Loucy (cell line): ENCODE measurements at regions not wholly inside any gene's neighbourhood (a gene's known extent, or its start where the extent isn't known, plus 50 kb on each side); places are given as distances from the start of the nearest gene placed in this dataset.

ENCODE experiments used
- EZH2phosphoT487 ChIP-seq: fragments of 200-600 bp; IDR thresholded peaks from 2 replicates; pipeline ENCODE4 v1.6.1; 2018; ENCODE audit warnings: antibody characterized with exemption, mild to moderate bottlenecking, moderate library complexity, borderline replicate concordance
- TF ChIP-seq, protein P1 (sequence below): fragments of 200-600 bp; sonication (generic); conservative IDR thresholded peaks from 2 replicates; pipeline ENCODE4 v1.5.1; 2014; ENCODE audit warnings: mild to moderate bottlenecking, antibody characterized with exemption, low read length

DNA sequence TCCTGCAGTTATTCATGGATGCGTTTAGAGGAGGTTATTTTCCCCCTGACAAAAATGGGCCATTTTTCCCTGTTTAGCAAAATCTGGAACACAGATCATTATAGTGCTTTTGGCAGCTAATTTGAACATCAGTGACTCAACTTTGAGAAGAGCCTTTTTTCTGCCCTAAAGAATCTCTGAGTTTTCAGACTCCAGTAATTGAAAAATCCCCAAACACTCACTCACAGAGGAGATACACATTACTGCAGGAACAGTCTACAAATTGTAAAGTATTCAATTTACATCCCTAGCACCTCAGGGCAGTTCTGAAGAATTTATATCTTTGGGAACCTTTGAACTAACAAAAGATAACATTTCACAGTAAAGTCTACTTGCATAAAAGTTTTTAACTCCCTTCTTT, 966.6 kb upstream of the SLC35B3 start:
- TF ChIP-seq, protein P1, sequence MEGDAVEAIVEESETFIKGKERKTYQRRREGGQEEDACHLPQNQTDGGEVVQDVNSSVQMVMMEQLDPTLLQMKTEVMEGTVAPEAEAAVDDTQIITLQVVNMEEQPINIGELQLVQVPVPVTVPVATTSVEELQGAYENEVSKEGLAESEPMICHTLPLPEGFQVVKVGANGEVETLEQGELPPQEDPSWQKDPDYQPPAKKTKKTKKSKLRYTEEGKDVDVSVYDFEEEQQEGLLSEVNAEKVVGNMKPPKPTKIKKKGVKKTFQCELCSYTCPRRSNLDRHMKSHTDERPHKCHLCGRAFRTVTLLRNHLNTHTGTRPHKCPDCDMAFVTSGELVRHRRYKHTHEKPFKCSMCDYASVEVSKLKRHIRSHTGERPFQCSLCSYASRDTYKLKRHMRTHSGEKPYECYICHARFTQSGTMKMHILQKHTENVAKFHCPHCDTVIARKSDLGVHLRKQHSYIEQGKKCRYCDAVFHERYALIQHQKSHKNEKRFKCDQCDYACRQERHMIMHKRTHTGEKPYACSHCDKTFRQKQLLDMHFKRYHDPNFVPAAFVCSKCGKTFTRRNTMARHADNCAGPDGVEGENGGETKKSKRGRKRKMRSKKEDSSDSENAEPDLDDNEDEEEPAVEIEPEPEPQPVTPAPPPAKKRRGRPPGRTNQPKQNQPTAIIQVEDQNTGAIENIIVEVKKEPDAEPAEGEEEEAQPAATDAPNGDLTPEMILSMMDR: no peak
- TF ChIP-seq EZH2phosphoT487: no peak
